CD14-positive monocyte (primary cell): ENCODE measurements at regions not wholly inside any gene's neighbourhood (a gene's known extent, or its start where the extent isn't known, plus 50 kb on each side); places are given as distances from the start of the nearest gene placed in this dataset.

Experiments used
- DNase-seq, 3 donors: peaks; one replicate each; pipeline ENCODE4 v3.0.0-alpha.2; 2011 to 2022
- H2AFZ ChIP-seq: 2 replicates; pipeline ENCODE4 v1.6.0; 2012; ENCODE audit warnings: mild to moderate bottlenecking, low read depth, low read length, inconsistent platforms; ENCODE audit not compliant: insufficient read depth, poor library complexity, severe bottlenecking
- H3K27ac ChIP-seq, 2 donors: 1 replicate in 1 of 2; 2 replicates in 1 of 2; pipeline ENCODE4 v1.5.1; 2012 to 2013; ENCODE audit warnings: low read length in 2 of 2, control low read depth in 1 of 2, inconsistent platforms in 1 of 2, low read depth in 1 of 2, mild to moderate bottlenecking in 1 of 2
- H3K27me3 ChIP-seq, 2 donors: one replicate each; pipeline versions ENCODE4 v1.6.0 to v1.6.1; 2011 to 2013; ENCODE audit warnings: low read length in 2 of 2; ENCODE audit not compliant: control insufficient read depth in 2 of 2, insufficient read depth in 2 of 2
- H3K36me3 ChIP-seq, 2 donors: replicated peaks in 1 of 2; 1 replicate in 1 of 2; 2 replicates in 1 of 2; pipeline versions ENCODE4 v1.5.1 to v1.6.1; 2012 to 2013; ENCODE audit warnings: low read length in 2 of 2, control low read depth in 1 of 2, inconsistent platforms in 1 of 2, mild to moderate bottlenecking in 1 of 2; ENCODE audit not compliant: insufficient read depth in 2 of 2, control insufficient read depth in 1 of 2
- H3K4me1 ChIP-seq, 2 donors: 1 replicate in 1 of 2; 2 replicates in 1 of 2; pipeline versions ENCODE4 v1.5.1 to v1.6.1; 2012 to 2013; ENCODE audit warnings: low read length in 2 of 2, control low read depth in 1 of 2, inconsistent platforms in 1 of 2, mild to moderate bottlenecking in 1 of 2, moderate library complexity in 1 of 2; ENCODE audit not compliant: insufficient read depth in 2 of 2, control insufficient read depth in 1 of 2
- H3K4me2 ChIP-seq: replicated peaks from 2 replicates; pipeline ENCODE3; 2012; ENCODE audit warnings: low read length, moderate library complexity, mild to moderate bottlenecking; ENCODE audit not compliant: poor library complexity, severe bottlenecking; ENCODE audit errors: extremely low read depth
- H3K4me3 ChIP-seq, 3 experiments: fragments of 200-600 bp in 1 of 3; sonication (generic) in 1 of 3; replicated peaks in 1 of 3; 1 replicate in 2 of 3; 2 replicates in 1 of 3; pipeline ENCODE4 v1.5.1; 2011 to 2013; ENCODE audit warnings: low read length in 3 of 3, mild to moderate bottlenecking in 3 of 3, control low read depth in 2 of 3, low read depth in 2 of 3, inconsistent platforms in 1 of 3, moderate library complexity in 1 of 3
- H3K79me2 ChIP-seq: 2 replicates; pipeline ENCODE4 v1.6.0; 2012; ENCODE audit warnings: mild to moderate bottlenecking, control low read depth, inconsistent platforms, low read length, moderate library complexity; ENCODE audit not compliant: insufficient read depth
- H3K9ac ChIP-seq: 2 replicates; pipeline ENCODE4 v1.6.0; 2017; ENCODE audit warnings: low read length, mild to moderate bottlenecking; ENCODE audit not compliant: insufficient read depth, poor library complexity, severe bottlenecking
- H3K9me3 ChIP-seq, 2 donors: replicated peaks in 1 of 2; 1 replicate in 1 of 2; 2 replicates in 1 of 2; pipeline versions ENCODE4 v1.5.1 to v1.6.1; 2012 to 2013; ENCODE audit warnings: low read length in 2 of 2, control low read depth in 1 of 2; ENCODE audit not compliant: control insufficient read depth in 1 of 2, insufficient read depth in 1 of 2
- H4K20me1 ChIP-seq: 2 replicates; pipeline ENCODE4 v1.6.0; 2012; ENCODE audit warnings: mild to moderate bottlenecking, low read length, control low read depth, moderate library complexity; ENCODE audit not compliant: insufficient read depth
- H3K27ac Mint-ChIP-seq, 7 donors: one replicate each; pipeline ENCODE4 v1.8.0; 2020; ENCODE audit warnings: mild to moderate bottlenecking in 7 of 7, mixed read lengths in 7 of 7, moderate library complexity in 6 of 7, inconsistent platforms in 2 of 7
- H3K27me3 Mint-ChIP-seq, 3 donors: one replicate each; pipeline ENCODE4 v1.8.0; 2021 to 2022; ENCODE audit warnings: low read depth in 3 of 3, mild to moderate bottlenecking in 3 of 3, mixed read lengths in 3 of 3, moderate library complexity in 3 of 3, inconsistent platforms in 1 of 3
- H3K36me3 Mint-ChIP-seq, 2 donors: one replicate each; pipeline ENCODE4 v1.8.0; 2020; ENCODE audit warnings: mixed read lengths in 2 of 2, inconsistent platforms in 1 of 2, mild to moderate bottlenecking in 1 of 2
- H3K4me1 Mint-ChIP-seq: one replicate; pipeline ENCODE4 v1.8.0; 2020; ENCODE audit warnings: mild to moderate bottlenecking, mixed read lengths
- H3K4me3 Mint-ChIP-seq, 2 donors: one replicate each; pipeline ENCODE4 v1.8.0; 2020; ENCODE audit warnings: mild to moderate bottlenecking in 2 of 2, mixed read lengths in 2 of 2, moderate library complexity in 1 of 2
- H3K9me3 Mint-ChIP-seq, 7 donors: one replicate each; pipeline ENCODE4 v1.8.0; 2020 to 2022; ENCODE audit warnings: mixed read lengths in 7 of 7, mild to moderate bottlenecking in 6 of 7, moderate library complexity in 6 of 7, inconsistent platforms in 2 of 7
- CTCF ChIP-seq: fragments of 200-600 bp; IDR thresholded peaks from one replicate; pipeline ENCODE4 v1.8.0; 2022; ENCODE audit warnings: antibody characterized with exemption, mild to moderate bottlenecking
- WGBS: methylation state at CpG from one replicate; pipeline ENCODE4 v1.1.5; 2013; ENCODE audit warnings: missing lambda C conversion rate; ENCODE audit not compliant: insufficient coverage; 5-methylcytosine and 5-hydroxymethylcytosine counted together
- intact Hi-C, 2 donors: fragments of 100-400 bp; cut with micrococcal nuclease; formaldehyde crosslinking; loops; one replicate each; pipeline versions ENCODE4 v1.15.0 to v1.15.1; 2023

GRCh38 chr13:85498774-85499173 lies 300.4 kb downstream of the SLITRK6 start:
- Histone ChIP-seq H3K4me1 (no peaks in the 10 kb centered on the region), H3K27ac (no peak overlapping the region), H4K20me1 (no peaks in the 10 kb centered on the region), H3K27me3 (no peaks in the 10 kb centered on the region), H2AFZ (no peak overlapping the region), H3K9ac (no peak overlapping the region), H3K4me2 (no peak overlapping the region), H3K79me2 (no peaks in the 10 kb centered on the region), H3K36me3 (no peaks in the 10 kb centered on the region), H3K4me3 (no peak overlapping the region), H3K9me3 (peaks cover 5 to 12% of the 10 kb centered on the region in 2 donors)
- no peak for TF ChIP-seq CTCF
- no peak for DNase-seq
- intact Hi-C loops, result no loop called here
- no peak overlapping the region for H3K4me3 Mint-ChIP-seq
- H3K9me3 Mint-ChIP-seq, result peaks cover 2 to 14% (median 5%) of the 10 kb centered on the region in 7 donors
- H3K36me3 Mint-ChIP-seq, result no peaks in the 10 kb centered on the region
- H3K27me3 Mint-ChIP-seq, result peaks cover 0 to 1% (median 0%) of the 10 kb centered on the region in 3 donors
- no peaks in the 10 kb centered on the region for H3K4me1 Mint-ChIP-seq
- no peak overlapping the region for H3K27ac Mint-ChIP-seq
- WGBS, result 94% methylated on average over 5 of the region's 6 CpGs

- no peaks in the 10 kb centered on the region for H3K4me1 Mint-ChIP-seq
- no peak overlapping the region for H2AFZ ChIP-seq
- H3K9me3 Mint-ChIP-seq, result peaks cover 0 to 13% (median 6%) of the 10 kb centered on the region in 7 donors
- peaks cover 6 to 8% of the 10 kb centered on the region in 2 donors for H3K9me3 ChIP-seq
- H3K27ac Mint-ChIP-seq, result no peak overlapping the region
- WGBS, result no CpG with 5 or more reads among the region's 2 CpGs
- H3K36me3 ChIP-seq, result no peaks in the 10 kb centered on the region
- TF ChIP-seq CTCF, result no peak
- no peaks in the 10 kb centered on the region for H3K36me3 Mint-ChIP-seq
- no peaks in the 10 kb centered on the region for H3K79me2 ChIP-seq
- intact Hi-C loops, result no loop called here
- H3K4me2 ChIP-seq, result no peak overlapping the region
- H3K4me1 ChIP-seq, result no peaks in the 10 kb centered on the region
- no peaks in the 10 kb centered on the region for H4K20me1 ChIP-seq
- no peak overlapping the region for H3K9ac ChIP-seq
- DNase-seq, result no peak
- peaks cover 0 to 1% (median 0%) of the 10 kb centered on the region in 3 donors for H3K27me3 Mint-ChIP-seq
- H3K4me3 Mint-ChIP-seq, result no peak overlapping the region
- H3K27me3 ChIP-seq, result no peaks in the 10 kb centered on the region
- no peak overlapping the region for H3K4me3 ChIP-seq
- H3K27ac ChIP-seq, result no peak overlapping the region
Observed at GRCh38 chr13:85497652-85498051, 301.6 kb downstream of the SLITRK6 start.
